H9 (cell line): ENCODE measurements at regions not wholly inside any gene's neighbourhood (a gene's known extent, or its start where the extent isn't known, plus 50 kb on each side); places are given as distances from the start of the nearest gene placed in this dataset.

Source experiments
- DNase-seq: peaks from one replicate; pipeline ENCODE4 v3.0.0-alpha.2; 2017
- H2AFZ ChIP-seq: one replicate; pipeline ENCODE4 v1.6.1; 2013; ENCODE audit warnings: mild to moderate bottlenecking, low read length, control low read depth, moderate library complexity
- H2AK5ac ChIP-seq: 2 replicates; pipeline ENCODE4 v1.6.1; 2013; ENCODE audit warnings: low read length, control low read depth, mixed read lengths; ENCODE audit not compliant: insufficient read length
- H2BK120ac ChIP-seq: one replicate; pipeline ENCODE4 v1.6.1; 2013; ENCODE audit warnings: low read depth, mild to moderate bottlenecking, low read length, control low read depth, inconsistent platforms; ENCODE audit not compliant: poor library complexity, severe bottlenecking
- H2BK12ac ChIP-seq: 2 replicates; pipeline ENCODE4 v1.6.1; 2013; ENCODE audit warnings: low read length, control low read depth, mixed read lengths, low read depth; ENCODE audit not compliant: insufficient read length
- H2BK15ac ChIP-seq: 2 replicates; pipeline ENCODE4 v1.6.1; 2013; ENCODE audit warnings: low read depth, low read length, control low read depth
- H2BK20ac ChIP-seq: one replicate; pipeline ENCODE4 v1.6.1; 2013; ENCODE audit warnings: low read depth, mild to moderate bottlenecking, low read length, control low read depth, inconsistent platforms; ENCODE audit not compliant: poor library complexity, severe bottlenecking
- H2BK5ac ChIP-seq: 2 replicates; pipeline ENCODE4 v1.6.1; 2013; ENCODE audit warnings: low read length, control low read depth, mixed read lengths; ENCODE audit not compliant: insufficient read length
- H3K14ac ChIP-seq: 2 replicates; pipeline ENCODE4 v1.6.1; 2013; ENCODE audit warnings: low read length, control low read depth; ENCODE audit not compliant: insufficient read depth
- H3K18ac ChIP-seq: 2 replicates; pipeline ENCODE4 v1.6.1; 2013; ENCODE audit warnings: low read depth, mild to moderate bottlenecking, mixed read lengths, low read length, control low read depth; ENCODE audit not compliant: insufficient read length
- H3K23ac ChIP-seq: 2 replicates; pipeline ENCODE4 v1.6.1; 2013; ENCODE audit warnings: low read length, control low read depth, mixed read lengths, low read depth; ENCODE audit not compliant: insufficient read length
- H3K23me2 ChIP-seq: 2 replicates; pipeline ENCODE4 v1.6.1; 2013; ENCODE audit warnings: low read depth, mild to moderate bottlenecking, mixed read lengths, low read length, control low read depth; ENCODE audit not compliant: insufficient read length, poor library complexity, severe bottlenecking
- H3K27ac ChIP-seq: 2 replicates; pipeline ENCODE4 v1.5.1; 2013; ENCODE audit warnings: low read length, control low read depth, mixed read lengths, low read depth; ENCODE audit not compliant: insufficient read length
- H3K27me3 ChIP-seq: 2 replicates; pipeline ENCODE4 v1.6.1; 2013; ENCODE audit warnings: low read length, control low read depth, inconsistent platforms; ENCODE audit not compliant: insufficient read depth
- H3K4ac ChIP-seq: 2 replicates; pipeline ENCODE4 v1.6.1; 2013; ENCODE audit warnings: low read depth, mild to moderate bottlenecking, control low read depth, inconsistent platforms, low read length, moderate library complexity
- H3K4me1 ChIP-seq: 2 replicates; pipeline ENCODE4 v1.6.1; 2013; ENCODE audit warnings: low read length, control low read depth, inconsistent platforms; ENCODE audit not compliant: insufficient read depth
- H3K4me2 ChIP-seq: 2 replicates; pipeline ENCODE4 v1.6.1; 2013; ENCODE audit warnings: low read length, control low read depth, mixed read lengths; ENCODE audit not compliant: insufficient read length, insufficient read depth
- H3K56ac ChIP-seq: 2 replicates; pipeline ENCODE4 v1.6.1; 2013; ENCODE audit warnings: low read depth, mild to moderate bottlenecking, mixed read lengths, low read length, control low read depth; ENCODE audit not compliant: insufficient read length
- H3K79me1 ChIP-seq: 2 replicates; pipeline ENCODE4 v1.6.1; 2013; ENCODE audit warnings: low read depth, mild to moderate bottlenecking, moderate library complexity, low read length, control low read depth, inconsistent platforms; ENCODE audit not compliant: insufficient read depth, poor library complexity, severe bottlenecking
- H3K79me2 ChIP-seq: 2 replicates; pipeline ENCODE4 v1.6.1; 2013; ENCODE audit warnings: low read length, control low read depth, inconsistent platforms; ENCODE audit not compliant: insufficient read depth
- H3K9ac ChIP-seq: 2 replicates; pipeline ENCODE4 v1.6.1; 2013; ENCODE audit warnings: low read length, control low read depth, mixed read lengths; ENCODE audit not compliant: insufficient read length; ENCODE audit errors: extremely low read depth
- H3K9me3 ChIP-seq: one replicate; pipeline ENCODE4 v1.6.1; 2013; ENCODE audit warnings: low read depth, low read length, inconsistent platforms; ENCODE audit not compliant: control insufficient read depth
- H3T11ph ChIP-seq: one replicate; pipeline ENCODE4 v1.6.1; 2013; ENCODE audit warnings: mild to moderate bottlenecking, low read length, control low read depth, inconsistent platforms
- H4K20me1 ChIP-seq: one replicate; pipeline ENCODE4 v1.6.1; 2013; ENCODE audit not compliant: control insufficient read depth, insufficient read length, insufficient read depth
- H4K5ac ChIP-seq: 2 replicates; pipeline ENCODE4 v1.6.1; 2013; ENCODE audit warnings: low read depth, mild to moderate bottlenecking, mixed read lengths, low read length, control low read depth; ENCODE audit not compliant: insufficient read length
- H4K8ac ChIP-seq: replicated peaks from 2 replicates; pipeline ENCODE4 v1.6.1; 2013; ENCODE audit warnings: low read length, control low read depth, mixed read lengths, low read depth; ENCODE audit not compliant: insufficient read length
- H4K91ac ChIP-seq: 2 replicates; pipeline ENCODE4 v1.6.1; 2013; ENCODE audit warnings: low read depth, mild to moderate bottlenecking, moderate library complexity, mixed read lengths, low read length, control low read depth; ENCODE audit not compliant: insufficient read length
- H3K27ac Mint-ChIP-seq, 3 experiments: 2 replicates in 2 of 3; 3 replicates in 1 of 3; pipeline ENCODE4 v1.8.0; 2020 to 2021; ENCODE audit warnings: mixed read lengths in 3 of 3, mild to moderate bottlenecking in 1 of 3, moderate library complexity in 1 of 3
- H3K27me3 Mint-ChIP-seq: 2 replicates; pipeline ENCODE4 v1.8.0; 2021; ENCODE audit warnings: low read depth, mild to moderate bottlenecking, moderate library complexity, mixed read lengths
- H3K36me3 Mint-ChIP-seq, 3 experiments: 2 replicates in 2 of 3; 3 replicates in 1 of 3; pipeline ENCODE4 v1.8.0; 2020 to 2021; ENCODE audit warnings: low read depth in 3 of 3, mixed read lengths in 3 of 3; ENCODE audit not compliant: insufficient read depth in 1 of 3
- H3K4me1 Mint-ChIP-seq, 2 experiments: 2 replicates each; pipeline ENCODE4 v1.8.0; 2020; ENCODE audit warnings: mixed read lengths in 2 of 2
- H3K4me3 Mint-ChIP-seq, 2 experiments: 2 replicates in 1 of 2; 3 replicates in 1 of 2; pipeline ENCODE4 v1.8.0; 2020 to 2021; ENCODE audit warnings: mild to moderate bottlenecking in 2 of 2, mixed read lengths in 2 of 2, moderate library complexity in 1 of 2
- H3K9me3 Mint-ChIP-seq, 2 experiments: 2 replicates in 1 of 2; 3 replicates in 1 of 2; pipeline ENCODE4 v1.8.0; 2020; ENCODE audit warnings: mild to moderate bottlenecking in 2 of 2, mixed read lengths in 2 of 2, moderate library complexity in 1 of 2
- CTCF ChIP-seq: fragments of 200-600 bp; sonication (generic); conservative IDR thresholded peaks from 3 replicates; pipeline ENCODE4 v1.8.0; 2021; ENCODE audit warnings: antibody characterized with exemption, mild to moderate bottlenecking
- WGBS: extraction: QIAGEN DNeasy Blood & Tissue Kit; methylation state at CpG from one replicate; pipeline ENCODE4 v1.1.7; 2013; ENCODE audit warnings: missing lambda C conversion rate, low lambda C conversion rate, mixed read lengths; ENCODE audit not compliant: insufficient read length; ENCODE audit errors: extremely low coverage; 5-methylcytosine and 5-hydroxymethylcytosine counted together

DNA sequence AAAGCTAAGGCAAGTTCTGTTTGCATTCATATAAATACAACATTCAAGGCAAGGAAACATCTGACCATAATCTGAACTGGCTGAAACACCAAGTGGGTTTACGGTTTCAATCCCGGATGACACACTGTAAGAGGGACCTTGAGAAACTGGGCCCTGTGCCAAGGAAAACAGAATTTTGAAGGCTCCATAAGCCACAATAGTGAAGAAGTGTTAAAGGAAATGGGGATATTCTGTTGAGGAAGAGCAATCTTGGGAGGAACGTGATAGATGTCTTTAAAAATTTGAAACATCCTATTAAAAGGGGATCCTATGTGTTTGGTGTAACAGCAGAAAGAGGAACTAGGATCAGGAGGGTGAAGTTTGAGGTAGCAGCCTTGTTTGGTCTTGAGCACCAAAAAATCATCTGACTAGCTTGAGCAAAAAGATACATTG, 82.4 kb upstream of the TAB2 start:
- Histone ChIP-seq H3T11ph (no peak overlapping the region), H3K23ac (no peak overlapping the region), H3K4me1 (no peaks in the 10 kb centered on the region), H2BK120ac (no peak overlapping the region), H2BK20ac (no peak overlapping the region), H2AK5ac (no peak overlapping the region), H3K27me3 (no peaks in the 10 kb centered on the region), H4K20me1 (no peaks in the 10 kb centered on the region), H3K9ac (no peak overlapping the region), H2BK5ac (no peak overlapping the region), H2AFZ (no peak overlapping the region), H2BK12ac (no peak overlapping the region), H4K91ac (no peak overlapping the region), H3K56ac (no peak overlapping the region), H3K9me3 (no peaks in the 10 kb centered on the region), H3K27ac (no peak overlapping the region), H3K4me2 (no peak overlapping the region), H3K4ac (no peak overlapping the region), H3K23me2 (no peaks in the 10 kb centered on the region), H3K79me2 (no peaks in the 10 kb centered on the region), H3K79me1 (no peaks in the 10 kb centered on the region), H3K18ac (no peak overlapping the region), H4K5ac (no peak overlapping the region), H2BK15ac (no peak overlapping the region), H4K8ac (no peak overlapping the region), H3K14ac (no peak overlapping the region)
- no CpG with 5 or more reads among the region's 3 CpGs for WGBS
- H3K9me3 Mint-ChIP-seq, result no peaks in the 10 kb centered on the region
- no peaks in the 10 kb centered on the region for H3K36me3 Mint-ChIP-seq
- no peaks in the 10 kb centered on the region for H3K27me3 Mint-ChIP-seq
- H3K4me3 Mint-ChIP-seq, result no peak overlapping the region
- no peak for TF ChIP-seq CTCF
- DNase-seq, result no peak
- peaks cover 15 to 23% of the 10 kb centered on the region in 2 experiments for H3K4me1 Mint-ChIP-seq
- H3K27ac Mint-ChIP-seq, result no peak overlapping the region
